Stomach (tissue), 8 donors: ENCODE measurements at regions not wholly inside any gene's neighbourhood (a gene's known extent, or its start where the extent isn't known, plus 50 kb on each side); places are given as distances from the start of the nearest gene placed in this dataset.

Source experiments
- DNase-seq, 2 donors: peaks; one replicate each; pipeline versions ENCODE4 v3.0.0 to v3.0.0-alpha.2; 2013 to 2019
- H3K27ac ChIP-seq, 5 donors: fragments of 200-600 bp in 4 of 5; sonication (generic) in 4 of 5; one replicate each; pipeline ENCODE4 v1.5.1; 2013 to 2019; ENCODE audit warnings: mild to moderate bottlenecking in 1 of 5, moderate library complexity in 1 of 5
- H3K27me3 ChIP-seq, 3 donors: fragments of 200-600 bp; sonication (generic); one replicate each; pipeline ENCODE4 v1.5.1; 2017 to 2019; ENCODE audit warnings: mixed run types in 1 of 3
- H3K36me3 ChIP-seq, 4 donors: fragments of 200-600 bp; sonication (generic); 1 replicate in 3 of 4; 2 replicates in 1 of 4; pipeline ENCODE4 v1.5.1; 2016 to 2019
- H3K4me1 ChIP-seq, 4 donors: fragments of 200-600 bp; sonication (generic); one replicate each; pipeline ENCODE4 v1.5.1; 2016 to 2019
- H3K4me3 ChIP-seq, 4 donors: fragments of 200-600 bp; sonication (generic) in 3 of 4; one replicate each; pipeline ENCODE4 v1.5.1; 2016 to 2019; ENCODE audit warnings: mild to moderate bottlenecking in 1 of 4
- H3K9me3 ChIP-seq, 4 donors: fragments of 200-600 bp; sonication (generic); one replicate each; pipeline ENCODE4 v1.5.1; 2016 to 2019
- CTCF ChIP-seq, 7 experiments: fragments of 450-650 bp in 4 of 7; fragments of 200-600 bp in 3 of 7; sonication (generic) in 3 of 7; IDR thresholded peaks; one replicate each; pipeline ENCODE4 v1.5.1; 2016 to 2019; ENCODE audit warnings: antibody characterized with exemption in 7 of 7, control low read depth in 2 of 7, mild to moderate bottlenecking in 1 of 7
- EP300 ChIP-seq: sonication (generic); formaldehyde crosslinking; IDR thresholded peaks from one replicate; pipeline ENCODE4 v1.6.1; 2017; ENCODE audit warnings: antibody characterized with exemption
- POLR2A ChIP-seq, 4 donors: fragments of 450-650 bp; IDR thresholded peaks; one replicate each; pipeline ENCODE4 v1.6.1; 2016; ENCODE audit warnings: antibody characterized with exemption in 4 of 4, control low read depth in 2 of 4, mild to moderate bottlenecking in 1 of 4, moderate library complexity in 1 of 4
- POLR2AphosphoS5 ChIP-seq, 3 donors: sonication (generic); formaldehyde crosslinking; IDR thresholded peaks; one replicate each; pipeline ENCODE4 v1.6.1; 2016; ENCODE audit warnings: antibody characterized with exemption in 3 of 3
- WGBS, 5 donors: extraction: QIAGEN DNeasy Blood & Tissue Kit in 3 of 5; methylation state at CpG; one replicate each; pipeline versions ENCODE4 v1.1.5 to v1.1.7; 2013 to 2018; 5-methylcytosine and 5-hydroxymethylcytosine counted together
- intact Hi-C: fragments of 100-400 bp; cut with DNase I; formaldehyde crosslinking; loops from one replicate; pipeline ENCODE4 v1.15.1; 2023; ENCODE audit warnings: low total_unique reads
- donor health status: healthy with polysubstance abuse.
- donor health status: Bipolar disorder and iron deficiency.
- donor health status: healthy.

GRCh38 chr6:41434803-41435481, 99.5 kb downstream of the NCR2 start:
- Histone ChIP-seq H3K4me3 (no peak overlapping the region), H3K4me1 (peaks cover 0 to 15% (median 7%) of the 10 kb centered on the region in 4 donors), H3K27me3 (no peaks in the 10 kb centered on the region), H3K27ac (no peak overlapping the region), H3K9me3 (no peaks in the 10 kb centered on the region), H3K36me3 (no peaks in the 10 kb centered on the region)
- WGBS, 5 donors, result 62 to 68% (median 66%) methylated on average over 9 of the region's 9 CpGs
- TF ChIP-seq CTCF (IDR thresholded peaks at IDR 0.05) (no peak), POLR2AphosphoS5 (IDR thresholded peaks at IDR 0.05) (no peak), EP300 (no peak), POLR2A (IDR thresholded peaks at IDR 0.05) (no peak)
- intact Hi-C loops, result no loop called here
- no peak for DNase-seq

DNA sequence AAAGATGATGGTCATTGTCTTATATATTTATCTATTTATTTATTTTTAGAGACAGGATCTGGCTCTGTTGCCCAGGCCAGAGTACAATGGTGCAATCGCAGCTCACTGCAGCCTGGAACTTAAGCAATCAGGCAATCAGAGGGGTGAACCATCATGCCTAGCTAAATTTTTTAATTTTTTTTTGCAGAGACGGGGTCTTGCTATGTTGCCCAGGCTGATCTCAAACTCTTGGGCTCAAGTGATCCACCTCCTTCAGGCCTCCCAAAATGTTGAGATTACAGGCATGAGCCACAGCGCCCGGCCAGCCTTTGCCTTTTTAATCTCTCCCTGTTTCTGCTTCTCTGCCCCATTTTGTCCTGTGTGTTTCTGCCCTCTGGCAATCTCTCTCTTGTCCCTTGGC, 102.2 kb downstream of the NCR2 start:
- DNase-seq, result no peak
- H3K27ac ChIP-seq, result no peak overlapping the region
- H3K9me3 ChIP-seq, result no peaks in the 10 kb centered on the region
- TF ChIP-seq CTCF (IDR thresholded peaks at IDR 0.05), result no peak
- no peaks in the 10 kb centered on the region for H3K36me3 ChIP-seq
- intact Hi-C loops, result no loop called here
- H3K4me3 ChIP-seq, result no peak overlapping the region
- 90 to 95% (median 94%) methylated on average over 4 of the region's 4 CpGs for WGBS, 5 donors
- H3K27me3 ChIP-seq, result peaks cover 0 to 8% (median 6%) of the 10 kb centered on the region in 3 donors
- H3K4me1 ChIP-seq, result peaks cover under 1 to 11% (median 6%) of the 10 kb centered on the region in 4 donors

GRCh38 chr6:41438746-41439145, 103.3 kb downstream of the NCR2 start:
- no peak for DNase-seq
- WGBS, 5 donors, result 79 to 97% (median 91%) methylated on average over 1 of the region's 1 CpG
- no peak overlapping the region for H3K4me3 ChIP-seq
- no peak overlapping the region for H3K27ac ChIP-seq
- TF ChIP-seq POLR2A (IDR thresholded peaks at IDR 0.05), result no peak
- no peak for TF ChIP-seq EP300
- TF ChIP-seq POLR2AphosphoS5 (IDR thresholded peaks at IDR 0.05), result no peak
- no peak for TF ChIP-seq CTCF (IDR thresholded peaks at IDR 0.05)
- peaks cover 0 to 18% (median 11%) of the 10 kb centered on the region in 3 donors for H3K27me3 ChIP-seq
- intact Hi-C loops, result no loop called here
- H3K9me3 ChIP-seq, result no peaks in the 10 kb centered on the region
- no peaks in the 10 kb centered on the region for H3K36me3 ChIP-seq
- peaks cover 12 to 23% (median 18%) of the 10 kb centered on the region in 4 donors for H3K4me1 ChIP-seq

- WGBS, 5 donors, result 74 to 84% (median 77%) methylated on average over 8 of the region's 8 CpGs
- TF ChIP-seq CTCF (IDR thresholded peaks at IDR 0.05) (no peak), POLR2A (IDR thresholded peaks at IDR 0.05) (no peak), POLR2AphosphoS5 (IDR thresholded peaks at IDR 0.05) (no peak), EP300 (no peak)
- intact Hi-C loops, result no loop called here
Measured at GRCh38 chr6:41439524-41440418, 104.4 kb downstream of the NCR2 start.

More at GRCh38 chr6:41439524-41440418, 104.4 kb downstream of the NCR2 start:
- no peaks in the 10 kb centered on the region for H3K36me3 ChIP-seq
- no peaks in the 10 kb centered on the region for H3K9me3 ChIP-seq
- H3K27ac ChIP-seq, result no peak overlapping the region
- H3K27me3 ChIP-seq, result peaks cover 0 to 18% (median 11%) of the 10 kb centered on the region in 3 donors
- H3K4me3 ChIP-seq, result no peak overlapping the region
- DNase-seq, result peak in 1 of 2 donors; percentile 23
- H3K4me1 ChIP-seq, result peaks cover 19 to 33% (median 27%) of the 10 kb centered on the region in 4 donors
